Spleen (tissue), 7 donors: ENCODE measurements at regions not wholly inside any gene's neighbourhood (a gene's known extent, or its start where the extent isn't known, plus 50 kb on each side); places are given as distances from the start of the nearest gene placed in this dataset.

Experiments used
- CTCF ChIP-seq, 11 experiments: fragments of 200-600 bp in 7 of 11; fragments of 450-650 bp in 4 of 11; sonication (generic) in 4 of 11; IDR thresholded peaks in 8 of 11; conservative IDR thresholded peaks in 3 of 11; 1 replicate in 7 of 11; 2 replicates in 4 of 11; pipeline versions ENCODE4 v1.4.0 to v1.8.0; 2016 to 2021; ENCODE audit warnings: antibody characterized with exemption in 11 of 11, inconsistent platforms in 4 of 11, mild to moderate bottlenecking in 1 of 11
- POLR2A ChIP-seq, 3 donors: fragments of 450-650 bp; IDR thresholded peaks; one replicate each; pipeline ENCODE4 v1.5.1; 2017; ENCODE audit warnings: antibody characterized with exemption in 3 of 3, mild to moderate bottlenecking in 1 of 3
- donor health status: DM: no; HTN: no; CAD: no; lungs with moderate emphysema.
- donor health status: DM: no; HTN: no; CAD: no.
- donor health status: DM: no; HTN: no; CAD: no.

GRCh38 chr7:84792231-84792893 lies 394.5 kb downstream of the SEMA3D start:
- TF ChIP-seq CTCF (IDR thresholded peaks at IDR 0.05 in 8 of 11, conservative IDR thresholded peaks at IDR 0.05 in 3 of 11) (no peak), POLR2A (IDR thresholded peaks at IDR 0.05) (no peak)
